Activated T-cell treated with anti-CD3 and anti-CD28 coated beads, Interleukin-2, amount 50 U/mL, for 1 hour (primary cell): ENCODE measurements at regions not wholly inside any gene's neighbourhood (a gene's known extent, or its start where the extent isn't known, plus 50 kb on each side); places are given as distances from the start of the nearest gene placed in this dataset.
"Not testable (repeated sequence)": the region's sequence is repeated elsewhere in the genome, so short reads cannot be mapped to it uniquely, and the experiment has no call there.

ENCODE experiments used
- DNase-seq: peaks from one replicate; pipeline ENCODE4 v3.0.0-alpha.2; 2020

DNA sequence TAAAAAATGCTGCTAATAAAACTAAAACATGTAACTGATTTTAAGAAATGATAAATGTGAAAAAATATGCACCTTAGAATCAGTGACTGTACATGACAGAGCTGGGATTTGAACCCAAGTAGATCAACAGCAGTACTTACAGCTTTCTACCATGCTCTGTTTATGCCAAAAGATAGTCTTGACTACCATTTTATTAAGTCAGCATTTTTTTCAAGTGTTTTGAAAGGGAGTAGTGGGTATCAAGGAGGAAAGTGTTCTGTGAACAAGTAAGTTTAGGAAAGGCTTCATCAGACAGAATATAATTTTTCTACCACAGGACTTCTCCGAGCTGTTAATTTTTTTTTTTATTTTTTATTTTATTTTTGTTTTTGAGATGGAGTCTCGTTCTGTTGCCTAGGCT, 180.4 kb upstream of the GLRA1 start:
- no peak for DNase-seq

DNA sequence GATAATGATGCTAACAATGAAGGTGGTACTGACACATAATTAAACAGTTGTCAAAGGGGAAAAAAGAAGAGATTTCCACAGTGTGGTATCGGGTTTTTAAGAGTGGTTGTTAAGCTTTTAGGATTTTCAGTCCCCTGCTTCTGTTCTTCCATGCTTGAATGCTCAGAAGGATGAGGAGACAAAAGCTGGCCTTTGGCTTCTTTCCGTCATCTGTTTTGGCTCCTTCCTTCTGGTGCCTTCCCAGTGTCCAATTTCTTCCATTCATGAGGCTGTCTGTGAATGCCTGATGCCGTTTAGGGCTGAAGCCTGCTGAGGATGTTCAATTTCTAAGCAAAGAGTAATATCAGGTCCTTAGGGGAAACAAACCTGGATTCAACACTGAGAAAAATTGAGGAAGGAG, 179.6 kb upstream of the GLRA1 start:
- no peak for DNase-seq

DNA sequence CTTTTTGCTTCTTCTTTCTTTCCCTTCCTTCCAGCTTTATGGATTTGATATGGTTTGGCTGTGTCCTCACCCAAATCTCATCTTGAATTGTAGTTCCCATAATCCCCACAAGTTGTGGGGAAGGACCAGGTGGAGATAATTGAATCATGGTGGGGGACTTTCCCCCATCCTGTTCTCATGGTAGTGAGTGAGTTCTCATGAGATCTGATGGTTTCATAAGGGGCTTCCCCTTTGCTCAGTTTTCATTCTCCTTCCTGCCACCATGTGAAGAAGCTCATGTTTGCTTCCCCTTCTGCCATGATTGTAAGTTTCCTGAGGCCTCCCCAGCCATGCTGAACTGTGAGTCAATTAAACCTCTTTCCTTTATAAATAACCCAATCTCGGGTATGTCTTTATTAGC, 178.3 kb upstream of the GLRA1 start:
- DNase-seq, result not testable (repeated sequence)

DNA sequence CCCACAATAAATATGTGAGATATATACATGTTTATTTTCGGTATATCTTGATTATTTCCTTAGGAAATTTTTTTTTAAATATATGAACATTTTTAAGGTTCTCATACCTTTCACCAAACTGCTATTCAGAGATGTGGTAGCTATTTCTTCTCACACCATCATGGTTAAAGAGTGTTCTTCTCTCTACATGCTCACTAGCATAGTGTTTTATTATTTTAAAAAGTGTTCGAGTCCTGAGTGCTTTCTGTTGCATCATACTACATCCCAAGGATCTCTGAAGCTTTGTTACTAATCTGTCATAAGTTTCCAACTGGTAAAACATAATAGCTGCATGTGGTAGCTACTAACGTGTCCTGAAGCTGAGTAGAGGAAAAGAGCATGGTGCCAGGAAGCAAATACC, 177.4 kb upstream of the GLRA1 start:
- no peak for DNase-seq

DNA sequence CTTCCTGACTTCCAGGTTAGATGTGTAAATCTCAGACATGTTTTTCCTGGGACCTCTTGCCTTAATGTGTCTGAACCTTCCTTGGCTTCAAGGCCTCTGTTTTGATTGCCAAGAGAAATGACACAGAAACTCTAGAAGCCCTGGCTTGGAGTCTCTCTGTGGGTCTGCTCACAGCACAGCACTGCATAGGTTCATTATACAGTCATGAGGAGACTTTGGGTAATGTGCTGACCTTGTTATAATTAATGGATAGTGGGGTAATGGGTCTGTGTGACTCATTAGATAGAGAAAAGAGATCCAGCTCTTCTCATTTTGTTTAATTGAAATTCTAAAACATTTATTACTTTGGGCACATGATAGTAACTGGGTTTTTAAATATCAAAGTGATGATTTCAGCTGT, 175.8 kb upstream of the GLRA1 start:
- DNase-seq, result no peak

DNA sequence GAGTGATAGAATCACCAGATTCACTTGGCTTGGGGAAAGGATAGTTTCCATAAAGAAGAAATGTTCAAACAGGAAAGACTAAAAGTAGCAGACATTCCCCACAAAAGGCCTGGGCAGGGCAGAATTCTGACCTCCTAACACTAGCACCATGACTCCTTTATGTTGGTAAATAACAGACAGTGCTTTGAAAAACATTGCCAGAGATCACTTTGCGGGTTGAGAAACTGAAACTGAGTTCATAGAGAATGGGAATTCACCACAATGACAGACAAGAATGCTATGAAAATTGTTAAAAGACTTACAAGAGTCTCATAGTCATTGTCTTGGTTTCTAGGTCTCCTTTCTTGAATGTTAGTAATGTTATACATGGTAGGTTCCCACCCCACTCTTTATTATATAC, 172.5 kb upstream of the GLRA1 start:
- DNase-seq, result no peak

DNA sequence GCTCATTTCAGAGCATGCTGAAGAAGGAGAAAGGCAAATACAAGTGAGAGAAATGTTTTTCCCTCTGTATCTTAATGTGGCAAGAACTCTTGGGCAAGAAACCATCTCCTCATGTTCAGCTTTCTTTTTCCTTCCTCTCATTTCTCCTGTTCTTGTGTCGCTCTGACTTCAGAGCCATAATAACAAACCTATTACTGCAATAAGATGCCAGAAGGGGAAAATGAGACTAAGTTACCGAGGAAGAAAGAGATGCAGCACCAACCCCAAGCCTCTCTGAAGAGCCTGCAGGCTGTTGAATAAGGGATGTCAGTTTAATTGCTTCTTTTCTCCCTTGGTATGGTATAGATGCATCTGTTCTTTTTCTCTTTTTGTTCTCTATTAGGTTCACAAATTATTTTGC, 170.1 kb upstream of the GLRA1 start:
- DNase-seq, result no peak

DNA sequence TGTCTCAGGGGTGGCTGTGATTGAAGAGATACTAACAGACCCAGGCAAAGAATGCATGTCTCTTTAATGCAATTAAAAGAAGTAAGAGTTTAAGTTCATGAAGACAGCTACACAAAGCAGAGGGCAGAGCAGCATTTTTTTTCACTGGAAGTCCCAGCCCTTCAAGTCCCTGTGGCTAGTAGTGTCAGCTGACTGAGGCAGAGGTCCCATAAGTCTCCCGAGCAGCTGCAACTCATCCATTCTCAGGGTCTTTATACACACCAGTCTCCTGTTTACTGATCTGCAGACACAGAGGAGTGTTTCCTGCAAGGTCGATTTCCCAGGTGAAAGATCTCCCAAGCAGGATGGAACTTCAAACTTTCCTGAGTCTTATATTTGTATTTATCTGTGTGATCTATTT, 169.4 kb upstream of the GLRA1 start:
- no peak for DNase-seq

DNA sequence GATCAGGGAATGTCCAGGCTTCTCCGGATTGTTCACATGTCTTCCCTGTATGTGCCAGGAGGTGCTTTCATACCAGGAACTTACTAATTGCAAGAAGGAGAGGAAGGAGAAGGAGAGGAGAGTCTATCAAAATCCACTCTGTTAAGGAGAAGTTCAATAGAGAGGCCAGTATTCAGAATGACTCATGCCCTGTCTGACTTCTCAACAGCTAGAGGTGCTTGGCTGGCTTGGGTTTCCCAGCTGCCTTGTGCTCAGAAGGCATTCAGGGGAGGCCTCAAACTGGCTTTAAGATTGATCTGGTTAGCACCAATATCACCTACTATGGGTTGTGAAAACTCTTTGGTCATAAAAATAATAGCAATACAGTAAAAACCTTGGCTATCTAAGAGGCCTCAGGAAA, 167.9 kb upstream of the GLRA1 start:
- DNase-seq, result no peak

DNA sequence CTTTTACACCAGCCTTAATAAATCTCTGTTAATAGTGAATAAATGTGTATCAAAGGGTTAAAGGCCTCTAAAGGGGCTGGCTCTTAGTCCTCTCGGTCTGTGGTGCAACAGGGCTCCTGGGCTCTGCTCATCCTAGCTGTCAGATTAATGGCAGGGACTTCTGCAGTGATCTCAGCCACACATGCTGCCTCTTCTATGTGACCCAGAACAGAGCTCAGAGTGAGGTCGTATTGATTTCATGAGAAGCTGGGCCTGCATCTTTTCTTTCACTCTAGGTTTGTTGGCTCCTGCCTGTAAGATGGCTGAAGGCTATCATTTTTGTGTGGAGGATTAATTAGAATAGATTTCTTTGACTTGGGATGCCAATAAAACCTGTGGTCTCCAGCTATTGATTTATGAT, 165.0 kb upstream of the GLRA1 start:
- DNase-seq, result no peak

DNA sequence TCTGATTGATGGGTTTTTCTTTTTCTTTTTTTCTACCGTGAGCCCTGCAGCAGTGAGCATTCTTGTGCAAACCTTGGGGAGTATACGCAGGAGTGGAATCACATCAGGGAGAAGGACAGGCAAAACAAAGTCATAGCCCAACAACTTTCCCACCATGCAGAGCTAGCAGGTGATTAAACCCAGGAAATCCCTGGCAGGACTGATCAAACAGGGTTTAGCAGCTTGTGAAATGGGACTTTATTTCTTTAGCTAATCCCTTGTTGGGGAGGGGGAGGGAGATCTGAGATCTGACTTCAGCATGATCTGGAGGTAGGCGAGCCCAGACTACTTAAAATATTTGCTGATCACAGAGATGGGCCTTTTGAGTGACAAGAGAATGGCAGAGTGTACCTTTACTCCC, 162.0 kb upstream of the GLRA1 start:
- no peak for DNase-seq

DNA sequence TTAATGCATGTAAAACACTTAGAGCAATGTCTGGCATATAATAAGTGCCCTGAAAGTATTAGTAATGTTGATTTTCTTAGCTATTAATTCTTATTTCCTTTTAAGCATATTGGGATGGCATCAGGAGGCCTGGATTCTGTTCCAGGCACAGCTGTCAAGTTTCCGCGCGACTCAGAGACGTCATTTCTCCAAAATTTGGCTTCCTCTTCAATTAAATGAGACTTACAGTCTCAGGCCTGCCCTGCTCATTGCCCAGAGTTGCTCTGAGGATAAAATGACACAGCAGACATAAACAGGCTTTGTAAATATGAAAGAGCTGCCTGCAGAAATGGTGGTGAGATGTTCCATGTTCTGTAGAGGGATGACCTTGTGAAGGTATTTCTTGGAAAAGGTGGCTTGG, 159.8 kb upstream of the GLRA1 start:
- no peak for DNase-seq

DNA sequence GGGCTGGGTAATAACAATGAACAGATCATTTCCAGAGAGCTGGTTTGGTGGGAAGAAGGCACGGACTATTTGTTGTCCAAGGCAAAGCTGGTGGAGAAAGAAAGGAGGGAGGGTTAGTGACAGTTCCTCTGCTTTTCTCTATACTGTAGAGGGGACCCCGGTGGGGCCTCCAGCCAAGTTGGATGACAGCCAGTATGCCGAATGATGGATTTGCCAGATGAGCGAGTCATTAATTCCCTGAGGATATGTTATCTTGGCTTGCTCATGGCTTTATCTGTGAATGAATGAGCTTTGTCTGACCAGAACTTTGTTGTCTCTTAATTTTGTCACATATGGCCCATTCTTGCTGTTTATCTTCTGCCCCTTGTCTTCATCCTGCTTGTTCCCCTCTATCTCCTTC, 158.6 kb upstream of the GLRA1 start:
- DNase-seq, result no peak

DNA sequence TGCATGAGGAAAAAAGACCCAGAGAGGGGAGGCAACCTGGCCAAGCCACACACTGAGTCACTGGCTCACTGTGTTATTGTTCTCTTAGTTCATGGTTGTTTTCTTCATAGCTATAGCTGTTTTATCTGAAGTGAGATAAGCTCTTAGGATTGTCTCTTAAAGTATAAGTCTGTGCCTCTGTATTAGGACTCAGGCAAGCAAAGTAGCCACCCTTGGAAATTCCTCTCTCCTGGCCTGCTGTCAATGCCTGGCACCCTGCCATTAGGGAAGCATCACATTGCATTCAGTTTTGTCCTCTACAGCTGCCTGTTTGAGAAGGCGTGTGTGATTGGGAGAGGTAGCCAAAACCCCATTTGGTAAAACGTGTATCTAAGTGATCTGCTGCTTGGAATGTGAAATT, 147.4 kb upstream of the GLRA1 start:
- no peak for DNase-seq

DNA sequence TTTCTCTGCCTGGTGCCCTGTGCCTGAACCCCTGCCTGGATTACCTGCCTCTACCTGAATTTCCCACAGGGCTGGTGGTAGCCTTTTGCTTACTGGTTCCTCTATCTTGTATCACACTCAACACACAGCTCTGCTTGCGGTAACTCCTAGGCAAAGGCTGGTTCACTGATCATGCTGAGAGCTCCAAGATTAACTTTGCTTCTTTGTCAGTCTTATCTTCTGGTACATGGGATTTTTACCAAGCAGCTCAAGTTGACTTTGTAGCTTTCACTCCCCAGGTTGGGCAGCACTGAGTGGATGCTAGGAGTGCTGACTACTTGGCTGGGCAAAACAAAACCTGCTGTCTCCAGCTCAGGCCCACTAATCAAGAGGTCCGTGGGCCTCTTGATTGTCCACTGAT, 145.9 kb upstream of the GLRA1 start:
- no peak for DNase-seq

DNA sequence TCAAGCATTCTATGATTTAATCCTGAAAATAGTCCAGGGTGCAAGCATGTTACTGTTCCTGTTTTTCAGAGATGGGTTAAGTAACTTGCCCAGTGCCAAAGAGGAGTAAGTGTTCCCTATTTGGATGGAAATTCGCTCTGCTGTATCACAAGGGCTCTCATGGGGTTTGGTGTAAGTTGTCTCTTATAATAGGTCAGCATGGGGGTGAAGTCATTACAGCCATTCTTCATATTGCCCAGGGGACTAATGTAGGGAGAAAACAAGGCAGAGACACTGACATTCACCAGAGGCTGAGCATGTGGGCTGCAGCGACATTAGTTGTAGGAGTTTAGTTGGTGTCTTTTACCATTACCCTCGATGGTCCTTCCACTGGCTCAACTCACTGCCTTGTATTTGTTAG, 142.1 kb upstream of the GLRA1 start:
- no peak for DNase-seq

DNA sequence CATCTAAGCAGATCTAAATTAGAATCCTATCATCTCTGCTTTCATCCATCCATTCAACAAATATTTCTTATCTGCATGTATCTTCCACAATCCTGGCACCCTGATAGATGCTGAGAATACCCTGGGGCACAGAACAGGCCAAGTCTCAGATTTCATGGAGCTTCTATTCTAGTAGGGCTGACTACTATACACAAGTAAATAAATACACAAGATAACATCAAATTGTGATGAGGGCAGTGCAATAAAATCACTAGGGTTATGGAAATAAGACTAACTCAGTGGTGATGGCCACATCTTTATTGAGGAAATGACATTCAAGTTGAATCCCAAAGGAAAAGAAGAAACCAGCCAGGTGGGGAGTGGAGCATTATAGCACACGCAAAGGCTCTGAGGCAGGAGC, 138.4 kb upstream of the GLRA1 start:
- DNase-seq, result no peak

DNA sequence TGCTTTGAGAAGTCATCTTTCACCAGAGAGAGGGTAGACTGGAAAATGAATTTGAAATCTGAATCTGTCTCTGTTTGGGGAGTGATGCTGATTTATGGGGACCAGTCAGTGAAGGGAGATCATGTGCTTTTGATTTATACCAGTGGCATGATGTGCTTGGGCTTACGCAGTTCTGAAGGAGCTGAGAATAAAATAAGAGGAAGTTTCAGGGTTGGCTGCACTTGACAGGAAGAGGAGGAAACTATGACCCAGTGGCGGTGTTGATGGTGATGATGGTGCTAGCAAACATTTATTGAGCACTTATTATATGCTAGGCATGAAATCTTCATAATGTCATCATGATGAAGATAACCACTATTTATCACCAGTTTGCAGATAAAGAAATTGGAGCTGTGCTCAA, 136.4 kb upstream of the GLRA1 start:
- no peak for DNase-seq

DNA sequence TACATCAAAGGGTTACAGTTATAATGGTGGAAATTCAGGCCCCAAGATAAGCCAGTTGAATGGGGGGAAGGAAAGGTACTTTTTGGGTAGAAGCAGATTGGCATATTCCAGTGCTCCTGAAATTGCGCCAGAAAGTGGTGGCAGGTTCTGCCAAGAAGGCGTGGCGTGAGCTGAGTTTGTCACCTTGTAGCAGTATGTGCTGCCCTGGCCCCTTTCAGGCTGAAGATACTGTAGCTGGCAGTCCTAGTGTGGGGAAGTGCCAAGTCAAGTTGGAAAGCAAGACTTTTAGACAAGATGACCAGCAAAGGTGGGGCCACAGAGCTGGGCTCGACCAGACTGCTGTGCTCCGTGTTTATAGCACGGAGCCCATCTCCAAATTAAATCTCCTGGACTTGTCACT, 133.6 kb upstream of the GLRA1 start:
- no peak for DNase-seq

DNA sequence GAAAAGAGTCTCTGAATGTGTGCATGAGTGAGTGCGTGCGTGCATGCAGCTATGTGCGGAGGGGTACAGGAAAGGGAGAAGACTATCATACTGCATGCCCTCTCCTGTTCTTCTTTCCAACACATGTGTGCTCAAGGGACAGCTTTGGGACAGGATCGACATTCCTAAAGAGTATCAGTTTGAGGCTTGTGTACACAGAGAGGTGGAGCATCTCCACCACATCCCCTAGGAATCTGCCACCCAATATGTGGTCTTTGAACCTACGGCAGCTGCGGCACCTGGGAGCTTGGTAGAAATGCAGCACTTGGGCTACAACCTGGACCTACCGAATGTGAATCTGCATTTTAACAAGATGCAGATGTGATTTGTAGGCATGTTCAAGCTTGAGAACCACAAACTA, 132.3 kb upstream of the GLRA1 start:
- DNase-seq, result no peak

DNA sequence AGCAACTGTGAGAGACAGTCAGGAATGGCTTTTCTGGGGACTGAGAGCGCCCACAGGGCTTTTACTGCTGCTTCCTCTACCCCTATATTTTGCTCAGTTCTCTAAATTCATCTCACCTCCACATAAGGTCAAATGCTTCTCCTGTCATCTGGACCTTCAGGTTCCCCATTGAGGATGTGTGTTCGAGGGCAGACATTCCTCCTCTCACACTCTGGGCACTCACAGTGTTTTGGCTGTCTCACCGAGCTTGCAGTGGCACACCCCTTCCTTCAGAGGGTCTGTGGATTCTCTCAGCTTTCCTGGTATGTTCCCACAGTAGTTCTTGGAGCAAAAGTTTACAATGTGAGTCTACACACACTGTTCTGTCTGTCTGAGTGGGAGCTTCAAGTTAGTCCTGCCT, 127.8 kb upstream of the GLRA1 start:
- no peak for DNase-seq

DNA sequence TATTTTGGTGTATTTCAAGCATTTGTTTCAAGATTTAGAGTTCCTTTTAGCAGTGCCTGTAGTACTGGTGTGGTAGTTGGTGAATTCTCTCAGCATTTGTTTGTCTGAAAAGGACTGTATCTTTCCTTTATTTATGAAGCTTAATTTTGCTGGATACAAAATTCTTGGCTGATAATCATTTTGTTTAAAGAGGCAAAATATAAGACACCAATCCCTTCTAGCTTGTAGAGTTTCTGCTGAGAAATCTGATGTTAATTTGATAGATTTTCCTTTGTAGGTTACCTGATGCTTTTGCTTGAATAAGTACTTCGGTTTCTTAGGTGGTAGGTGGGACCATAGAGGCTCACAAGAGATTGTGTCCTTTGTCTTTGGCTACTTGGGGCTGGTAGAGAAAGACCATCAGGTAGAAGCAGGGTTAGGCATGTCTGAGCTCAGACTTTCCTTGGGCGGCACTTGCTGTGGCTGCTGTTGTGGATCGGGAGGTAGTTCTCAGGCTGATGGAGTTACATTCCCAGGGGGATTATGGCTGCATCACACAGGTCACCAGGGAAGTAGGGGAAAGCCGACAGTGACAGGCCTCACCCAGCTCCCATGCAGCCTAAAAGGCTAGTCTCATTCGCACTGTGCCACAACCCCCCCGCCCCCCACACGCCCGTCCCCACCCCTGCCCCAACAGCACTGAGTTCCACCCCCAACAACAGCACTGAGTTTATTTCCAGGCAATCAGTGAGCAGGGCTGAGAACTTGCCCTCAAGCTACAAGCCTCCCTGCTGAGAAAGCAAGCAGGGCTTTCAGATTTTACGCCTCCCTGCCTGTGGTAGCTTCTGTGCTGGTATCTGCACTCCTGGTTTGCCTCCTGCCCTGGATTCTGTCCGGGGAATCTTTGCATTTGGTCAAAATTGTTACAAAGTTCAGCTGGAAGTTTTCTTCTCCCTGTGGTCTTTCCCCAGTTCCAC, 127.1 kb upstream of the GLRA1 start:
- DNase-seq, result no peak

DNA sequence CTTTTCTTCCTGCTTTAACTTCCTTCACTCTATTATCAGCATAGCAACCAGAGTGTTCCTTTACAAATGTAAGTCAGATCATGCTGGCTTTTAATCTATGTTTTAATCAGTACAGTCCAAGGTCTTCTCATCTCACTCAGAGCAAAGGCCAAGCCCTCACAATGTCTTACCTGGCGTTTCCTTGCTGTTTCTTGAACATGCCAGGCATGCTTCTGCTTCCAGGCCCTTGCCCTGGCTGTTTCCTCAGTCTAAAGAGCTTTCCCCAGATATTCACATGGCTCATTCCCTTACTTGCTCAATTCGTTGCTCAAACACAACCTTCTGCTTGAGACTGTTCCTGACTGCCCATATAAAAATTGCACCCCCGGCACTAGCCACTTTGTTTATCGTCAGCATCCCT, 121.7 kb upstream of the GLRA1 start:
- no peak for DNase-seq

DNA sequence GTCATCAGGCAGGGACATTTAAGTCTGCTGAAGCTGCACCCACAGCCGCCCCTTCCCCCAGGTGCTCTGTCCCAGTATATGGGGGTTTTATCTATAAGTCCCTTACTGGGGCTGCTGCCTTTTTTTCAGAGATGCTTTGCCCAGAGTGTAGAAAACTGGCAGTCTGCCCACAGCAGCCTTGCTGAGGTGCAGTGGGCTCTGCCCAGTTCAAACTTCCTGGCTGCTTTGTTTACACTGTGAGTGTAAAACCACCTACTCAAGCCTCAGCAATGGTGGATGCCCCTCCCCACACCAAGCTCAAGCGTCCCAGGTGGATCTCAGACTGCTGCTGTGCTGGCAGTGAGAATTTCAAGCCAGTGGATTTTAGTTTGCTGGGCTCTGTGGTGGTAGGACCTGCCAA, 114.2 kb upstream of the GLRA1 start:
- not testable (repeated sequence) for DNase-seq

DNA sequence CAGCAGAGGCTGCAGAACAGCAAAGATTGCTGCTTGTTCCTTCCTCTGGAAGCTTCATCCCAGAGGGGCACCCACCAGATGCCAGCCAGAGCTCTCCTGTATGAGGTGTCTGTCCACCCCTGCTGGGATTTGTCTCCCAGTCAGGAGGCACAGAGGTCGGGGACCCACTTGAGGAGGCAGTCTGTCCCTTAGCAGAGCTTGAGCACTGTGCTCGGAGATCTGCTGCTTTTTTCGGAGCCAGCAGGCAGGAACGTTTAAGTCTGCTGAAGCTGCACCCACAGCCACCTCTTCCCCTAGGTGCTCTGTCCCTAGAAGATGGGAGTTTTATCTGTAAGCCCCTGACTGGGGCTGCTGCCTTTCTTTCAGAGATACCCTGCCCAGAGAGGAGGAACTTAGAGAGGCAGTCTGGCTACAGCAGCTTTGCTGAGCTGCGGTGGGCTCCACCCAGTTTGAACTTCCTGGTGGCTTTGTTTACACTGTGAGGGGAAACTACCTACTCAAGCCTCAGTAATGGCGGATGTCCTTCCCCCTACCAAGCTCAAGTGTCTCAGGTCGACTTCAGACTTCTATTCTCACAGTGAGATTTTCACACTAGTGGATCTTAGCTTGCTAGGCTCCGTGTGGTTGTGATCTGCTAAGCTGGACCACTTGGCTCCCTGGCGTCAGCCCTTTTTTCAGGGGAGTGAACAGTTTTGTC, 101.8 kb upstream of the GLRA1 start:
- peak; percentile 25 for DNase-seq
